ENCODE measurements at regions not wholly inside any gene's neighbourhood (a gene's known extent, or its start where the extent isn't known, plus 50 kb on each side); places are given as distances from the start of the nearest gene placed in this dataset.
"Not testable (repeated sequence)": the region's sequence is repeated elsewhere in the genome, so short reads cannot be mapped to it uniquely, and the experiment has no call there.

DNA sequence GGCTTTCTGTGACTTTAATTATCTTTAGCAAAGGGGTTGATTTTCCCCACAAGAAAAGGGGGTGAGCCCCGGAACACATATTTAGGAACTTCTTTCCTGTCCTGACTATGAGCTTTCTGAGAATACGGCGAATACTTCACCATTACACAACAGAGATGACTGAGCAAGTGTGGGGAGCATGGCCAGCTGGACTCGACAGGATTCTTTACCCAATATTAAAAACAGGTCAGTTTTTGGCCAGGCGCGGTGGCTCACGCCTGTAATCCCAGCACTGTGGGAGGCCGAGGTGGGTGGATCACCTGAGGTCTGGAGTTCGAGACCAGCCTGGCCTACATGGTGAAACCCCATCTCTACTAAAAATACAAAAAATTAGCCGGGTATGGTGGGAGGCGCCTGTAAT lies 153.7 kb downstream of the TFAP2C start:
- TF ChIP-seq SIN3A (IDR thresholded peaks at IDR 0.05; ENCODE audit: borderline replicate concordance, insufficient read depth, low read depth, low read length), result not testable (repeated sequence)
- TF ChIP-seq, protein P1, sequence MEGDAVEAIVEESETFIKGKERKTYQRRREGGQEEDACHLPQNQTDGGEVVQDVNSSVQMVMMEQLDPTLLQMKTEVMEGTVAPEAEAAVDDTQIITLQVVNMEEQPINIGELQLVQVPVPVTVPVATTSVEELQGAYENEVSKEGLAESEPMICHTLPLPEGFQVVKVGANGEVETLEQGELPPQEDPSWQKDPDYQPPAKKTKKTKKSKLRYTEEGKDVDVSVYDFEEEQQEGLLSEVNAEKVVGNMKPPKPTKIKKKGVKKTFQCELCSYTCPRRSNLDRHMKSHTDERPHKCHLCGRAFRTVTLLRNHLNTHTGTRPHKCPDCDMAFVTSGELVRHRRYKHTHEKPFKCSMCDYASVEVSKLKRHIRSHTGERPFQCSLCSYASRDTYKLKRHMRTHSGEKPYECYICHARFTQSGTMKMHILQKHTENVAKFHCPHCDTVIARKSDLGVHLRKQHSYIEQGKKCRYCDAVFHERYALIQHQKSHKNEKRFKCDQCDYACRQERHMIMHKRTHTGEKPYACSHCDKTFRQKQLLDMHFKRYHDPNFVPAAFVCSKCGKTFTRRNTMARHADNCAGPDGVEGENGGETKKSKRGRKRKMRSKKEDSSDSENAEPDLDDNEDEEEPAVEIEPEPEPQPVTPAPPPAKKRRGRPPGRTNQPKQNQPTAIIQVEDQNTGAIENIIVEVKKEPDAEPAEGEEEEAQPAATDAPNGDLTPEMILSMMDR (IDR thresholded peaks at IDR 0.05), result not testable (repeated sequence)
